NB4 (cell line): ENCODE measurements at regions not wholly inside any gene's neighbourhood (a gene's known extent, or its start where the extent isn't known, plus 50 kb on each side); places are given as distances from the start of the nearest gene placed in this dataset.

ENCODE experiments used
- CTCF ChIP-seq: IDR thresholded peaks from one replicate; pipeline ENCODE4 v1.5.1; 2012; ENCODE audit warnings: low read depth, low read length
- MAX ChIP-seq: IDR thresholded peaks from 2 replicates; pipeline ENCODE4 v1.6.1; 2011; ENCODE audit warnings: low read depth, low read length
- MYC ChIP-seq: IDR thresholded peaks from 2 replicates; pipeline ENCODE4 v1.6.1; 2011; ENCODE audit warnings: low read depth, low read length
- POLR2A ChIP-seq: IDR thresholded peaks from 2 replicates; pipeline ENCODE4 v1.6.1; 2011; ENCODE audit warnings: mild to moderate bottlenecking; ENCODE audit not compliant: insufficient read length; ENCODE audit errors: extremely low read depth

- TF ChIP-seq POLR2A = no peak
- no peak for TF ChIP-seq CTCF
- TF ChIP-seq MAX = no peak
- no peak for TF ChIP-seq MYC
Observed at GRCh38 chr2:41743324-41743723, 304.5 kb upstream of the PKDCC start.
